GM21737 (cell line): ENCODE measurements at regions not wholly inside any gene's neighbourhood (a gene's known extent, or its start where the extent isn't known, plus 50 kb on each side); places are given as distances from the start of the nearest gene placed in this dataset.
A peak's percentile ranks its signal among the peaks of the same experiment; 100 is the strongest.

Experiments
- ATAC-seq: cut with Tn5 transposase; IDR thresholded peaks from one replicate; pipeline ENCODE4 v1.9.1; 2021; ENCODE audit warnings: mild to moderate bottlenecking, moderate library complexity; ENCODE audit not compliant: unreplicated experiment

GRCh38 chr1:83813576-83813975 is 185.4 kb downstream of the TTLL7 start:
- ATAC-seq, result no peak

- ATAC-seq, result no peak
These were observed 188.8 kb downstream of the TTLL7 start for GRCh38 chr1:83810144-83810543.

- no peak for ATAC-seq
These were observed 190.4 kb downstream of the TTLL7 start for GRCh38 chr1:83808536-83808935.

GRCh38 chr1:83807821-83808220 is 191.1 kb downstream of the TTLL7 start:
- ATAC-seq, result no peak

- no peak for ATAC-seq
These were observed 191.7 kb downstream of the TTLL7 start for GRCh38 chr1:83807231-83807630.

DNA sequence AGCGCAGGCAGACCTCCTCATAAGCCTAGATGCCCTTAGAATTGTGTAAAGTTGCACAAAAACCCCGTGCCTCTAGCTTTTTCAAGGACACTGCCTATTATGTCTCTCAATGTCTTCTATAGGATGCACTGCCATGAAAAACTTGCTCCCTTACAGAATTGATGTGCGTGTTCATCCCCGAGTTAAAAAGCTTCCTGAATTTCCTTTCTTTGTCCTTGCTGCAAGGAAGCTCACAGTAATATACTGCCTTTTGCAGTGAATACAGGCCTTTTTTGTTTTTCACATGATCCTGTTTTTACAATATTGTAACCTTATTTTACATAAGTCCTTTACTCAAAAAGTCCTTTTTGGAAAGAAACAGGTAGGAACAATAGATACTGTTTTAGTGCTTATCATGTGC is 193.0 kb downstream of the TTLL7 start:
- ATAC-seq, result no peak

- ATAC-seq, result no peak
These were observed 196.3 kb downstream of the TTLL7 start for GRCh38 chr1:83802460-83803152.

DNA sequence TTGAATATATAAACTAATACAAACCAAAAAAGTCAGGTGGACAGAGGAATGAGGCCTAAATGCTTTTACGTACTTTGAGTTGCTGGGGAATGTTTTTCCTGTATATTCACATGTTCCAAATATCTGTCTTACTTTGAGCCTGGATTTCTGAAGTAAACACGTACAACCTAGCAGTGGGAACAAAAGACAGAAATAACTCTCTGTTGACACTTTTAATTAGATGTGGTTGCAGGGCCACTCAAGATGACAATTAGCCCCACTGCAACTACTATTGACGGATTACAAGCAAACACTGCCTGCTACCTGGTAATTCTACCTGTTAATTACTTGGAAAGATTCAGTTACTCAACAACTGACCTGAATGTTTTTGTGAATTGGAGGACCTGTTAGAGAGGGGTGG is 196.9 kb downstream of the TTLL7 start:
- no peak for ATAC-seq

GRCh38 chr1:83800066-83800465 is 198.9 kb downstream of the TTLL7 start:
- no peak for ATAC-seq

DNA sequence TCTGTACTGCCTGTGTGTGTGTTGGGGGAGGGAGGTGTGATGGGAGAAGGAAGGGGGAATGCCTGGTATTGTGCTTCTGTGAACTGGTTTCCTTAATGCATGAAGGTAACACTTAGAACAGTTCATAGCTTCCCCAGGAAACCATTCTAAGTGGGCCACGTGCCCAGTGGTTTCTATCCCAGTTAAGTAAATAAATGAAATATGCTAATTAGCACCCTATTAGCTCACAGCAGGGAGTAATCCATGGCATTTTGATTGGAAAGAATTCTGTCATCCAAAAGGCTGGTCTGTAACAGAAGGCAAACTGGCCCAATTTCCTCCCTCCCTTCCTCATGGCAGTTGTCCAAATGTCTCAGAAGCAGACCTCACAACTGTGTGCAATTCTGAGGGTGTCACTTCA is 199.3 kb downstream of the TTLL7 start:
- ATAC-seq, result no peak

- no peak for ATAC-seq
These were observed 200.0 kb downstream of the TTLL7 start for GRCh38 chr1:83798965-83799364.

DNA sequence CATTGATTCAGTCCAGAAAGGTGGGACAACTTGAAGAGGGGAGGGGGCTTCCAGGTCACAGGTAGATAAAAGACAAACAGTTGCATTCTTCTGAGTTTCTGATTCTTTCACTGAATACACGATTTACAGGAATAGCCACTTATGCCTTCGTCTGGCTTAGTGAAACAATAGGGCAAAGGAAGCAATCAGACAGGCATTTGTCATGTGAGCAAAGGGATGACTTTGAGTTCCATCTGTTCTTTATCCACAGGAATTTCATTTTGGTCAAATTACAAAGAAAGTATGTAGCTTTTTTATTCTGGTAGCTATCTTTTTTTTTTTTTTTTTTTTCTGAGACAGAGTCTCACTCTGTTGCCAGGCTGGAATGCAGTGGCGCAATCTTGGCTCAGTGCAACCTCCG is 202.5 kb downstream of the TTLL7 start:
- ATAC-seq, result no peak

DNA sequence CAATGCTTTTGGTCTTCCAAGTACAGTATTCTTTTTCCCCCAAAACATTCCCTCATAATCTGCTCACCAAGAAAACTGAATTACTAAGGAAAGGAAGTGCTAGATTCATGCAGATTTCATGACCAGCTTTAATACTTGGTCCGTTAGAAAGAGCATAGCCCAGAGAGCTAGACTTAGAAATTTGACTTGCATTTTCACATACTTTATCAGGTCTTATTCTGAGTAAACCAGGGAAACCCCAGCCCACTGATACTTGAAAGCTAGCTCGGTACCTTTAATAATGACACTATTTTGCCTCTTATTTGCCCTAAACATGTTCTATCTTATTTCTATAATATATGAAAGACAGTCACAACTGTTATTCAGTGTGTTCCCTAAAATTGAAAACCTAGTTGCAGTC is 204.5 kb downstream of the TTLL7 start:
- ATAC-seq, result peak; percentile 70

GRCh38 chr1:83791821-83792437 is 207.0 kb downstream of the TTLL7 start:
- no peak for ATAC-seq

DNA sequence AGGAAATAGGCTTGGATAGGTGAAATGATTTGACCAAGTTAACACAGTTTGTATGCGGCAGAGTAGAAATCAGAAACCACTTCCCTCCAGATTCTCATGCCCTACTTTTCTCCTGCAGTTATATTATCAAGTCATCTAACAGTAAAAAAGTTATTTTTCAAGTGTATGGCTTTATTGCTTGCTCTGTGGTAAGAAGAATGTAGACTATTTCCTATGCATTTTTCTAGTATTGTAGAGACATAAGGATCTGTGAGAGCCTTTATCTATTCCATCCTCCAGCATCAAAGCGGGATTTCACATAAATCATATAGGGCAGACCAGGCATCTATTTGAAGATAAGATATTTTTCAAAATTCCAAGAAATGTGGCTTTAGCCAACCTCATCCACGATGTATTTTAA is 208.5 kb downstream of the TTLL7 start:
- no peak for ATAC-seq

DNA sequence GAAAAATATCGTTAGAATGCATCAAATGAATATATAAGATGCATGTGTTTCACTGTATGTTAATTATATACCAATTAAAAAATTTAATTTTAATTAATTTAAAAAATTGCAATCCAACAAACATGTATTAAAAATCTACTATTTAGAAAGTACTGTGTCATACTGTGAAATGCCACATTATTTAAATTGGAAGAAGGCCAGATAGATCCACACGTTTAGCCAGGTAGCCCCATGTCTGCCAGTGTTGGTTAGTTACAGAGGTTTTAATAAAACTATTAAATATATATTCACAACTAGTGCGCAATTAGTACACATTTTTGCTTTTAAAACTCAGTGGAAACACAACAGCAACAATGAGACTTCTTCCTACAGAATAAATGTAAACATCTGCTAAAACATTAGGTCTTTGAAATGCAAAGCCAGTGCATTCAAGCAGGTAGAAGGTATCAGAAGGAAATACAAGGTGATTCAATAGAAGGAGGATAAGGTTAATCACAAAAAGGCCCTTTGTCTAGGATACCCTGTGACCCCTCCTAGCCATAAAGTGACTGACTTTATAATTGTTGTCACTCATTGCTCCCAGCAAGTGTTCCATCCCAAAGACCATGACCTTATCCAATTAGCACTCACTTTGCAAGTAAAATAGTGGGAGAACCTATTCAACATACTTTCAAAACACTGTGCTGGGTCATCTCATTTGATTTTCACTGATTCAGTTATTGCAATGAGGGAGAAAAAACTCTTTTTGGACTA is 211.5 kb downstream of the TTLL7 start:
- ATAC-seq, result no peak

GRCh38 chr1:83781667-83782066 is 217.3 kb downstream of the TTLL7 start:
- ATAC-seq, result no peak

DNA sequence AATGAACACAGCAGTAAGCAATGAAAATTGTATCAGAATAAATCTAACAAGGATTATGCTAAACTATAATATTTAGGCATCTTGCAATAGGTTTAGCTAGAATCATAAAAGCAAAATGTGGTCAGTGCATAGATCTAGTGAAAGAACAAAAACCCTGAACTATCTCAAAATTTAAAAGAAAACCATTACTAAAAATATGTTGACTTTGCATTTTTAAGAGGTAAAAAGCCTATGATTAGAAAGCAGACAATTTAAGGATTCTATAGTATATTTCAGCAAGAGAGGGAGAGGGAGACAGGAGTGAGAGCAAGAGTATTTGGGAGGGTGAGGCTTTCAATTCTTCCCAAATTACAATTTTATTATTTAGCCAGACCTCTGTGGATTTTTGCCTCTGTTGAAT is 219.4 kb downstream of the TTLL7 start:
- no peak for ATAC-seq

GRCh38 chr1:83777758-83778101 is 221.2 kb downstream of the TTLL7 start:
- ATAC-seq, result no peak

GRCh38 chr1:83776913-83777757 is 221.8 kb downstream of the TTLL7 start:
- no peak for ATAC-seq

- no peak for ATAC-seq
These were observed 222.8 kb downstream of the TTLL7 start for GRCh38 chr1:83775977-83776603.
